AG20443 (cell line): ENCODE measurements at regions not wholly inside any gene's neighbourhood (a gene's known extent, or its start where the extent isn't known, plus 50 kb on each side); places are given as distances from the start of the nearest gene placed in this dataset.
"Not testable (repeated sequence)": the region's sequence is repeated elsewhere in the genome, so short reads cannot be mapped to it uniquely, and the experiment has no call there.

ENCODE experiments used
- DNase-seq: peaks from one replicate; pipeline ENCODE4 v3.0.0; 2012; ENCODE audit warnings: low spot score, mixed read lengths

DNA sequence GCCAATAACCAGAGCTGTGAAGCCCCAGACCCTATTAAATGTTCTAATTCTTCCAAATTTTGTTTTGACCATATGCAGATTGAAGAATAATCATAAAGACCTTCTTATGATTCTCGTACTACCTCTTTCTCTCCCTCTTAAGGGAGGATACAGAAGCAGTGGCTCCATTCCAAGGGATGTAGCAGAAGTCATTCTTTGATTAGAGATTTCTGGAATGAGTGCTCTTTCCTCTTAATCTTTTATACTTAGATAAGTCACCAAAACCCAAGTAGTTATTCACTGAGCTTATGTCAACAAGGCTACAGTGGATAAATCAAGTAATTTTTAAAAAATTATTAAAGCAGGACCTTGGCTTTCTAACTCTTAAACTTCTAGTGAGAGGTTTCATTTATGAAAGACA, 266.0 kb upstream of the STXBP5 start:
- no peak for DNase-seq

GRCh38 chr6:146939456-146939855, 264.8 kb upstream of the STXBP5 start:
- DNase-seq: not testable (repeated sequence)

GRCh38 chr6:146943664-146944063, 260.6 kb upstream of the STXBP5 start:
- DNase-seq: no peak

GRCh38 chr6:146944077-146944476, 260.1 kb upstream of the STXBP5 start:
- DNase-seq: no peak

DNA sequence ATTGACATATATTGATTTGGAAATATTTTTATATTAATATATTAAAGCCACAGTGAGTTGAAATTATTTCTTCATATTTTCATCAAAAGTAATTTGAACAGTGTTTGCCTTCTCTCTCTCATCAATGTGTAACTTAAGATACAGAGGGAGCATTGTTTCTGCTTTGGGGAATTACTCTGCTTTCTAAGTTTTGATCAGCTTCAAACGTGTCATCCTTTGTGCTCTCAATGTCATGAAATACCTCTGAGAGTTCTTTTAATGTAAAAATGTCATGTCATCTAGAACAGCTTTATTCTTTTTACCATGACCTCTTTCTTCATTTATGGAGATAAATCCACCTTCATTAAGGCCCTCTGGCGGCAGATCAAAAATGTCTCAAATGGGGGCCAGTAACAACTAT, 259.4 kb upstream of the STXBP5 start:
- DNase-seq: no peak

DNA sequence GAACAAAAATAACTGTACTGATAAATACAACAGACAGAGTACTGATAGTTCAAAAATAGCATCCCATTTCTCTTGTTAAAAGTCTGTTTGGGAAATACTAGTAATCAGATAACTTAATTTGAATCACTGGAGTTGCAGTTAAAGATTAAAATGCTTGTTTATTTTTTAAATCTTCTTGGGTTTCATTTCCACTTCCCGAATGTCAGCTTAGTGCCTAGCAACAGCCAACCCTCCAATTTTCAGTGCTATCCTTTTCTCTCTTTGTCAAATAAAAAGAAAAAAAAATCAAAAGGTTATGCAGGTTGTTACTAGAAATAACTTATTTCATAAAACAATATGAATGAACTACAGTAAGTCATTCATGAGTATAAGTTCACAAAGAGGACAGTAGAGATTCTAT, 257.7 kb upstream of the STXBP5 start:
- DNase-seq: no peak

DNA sequence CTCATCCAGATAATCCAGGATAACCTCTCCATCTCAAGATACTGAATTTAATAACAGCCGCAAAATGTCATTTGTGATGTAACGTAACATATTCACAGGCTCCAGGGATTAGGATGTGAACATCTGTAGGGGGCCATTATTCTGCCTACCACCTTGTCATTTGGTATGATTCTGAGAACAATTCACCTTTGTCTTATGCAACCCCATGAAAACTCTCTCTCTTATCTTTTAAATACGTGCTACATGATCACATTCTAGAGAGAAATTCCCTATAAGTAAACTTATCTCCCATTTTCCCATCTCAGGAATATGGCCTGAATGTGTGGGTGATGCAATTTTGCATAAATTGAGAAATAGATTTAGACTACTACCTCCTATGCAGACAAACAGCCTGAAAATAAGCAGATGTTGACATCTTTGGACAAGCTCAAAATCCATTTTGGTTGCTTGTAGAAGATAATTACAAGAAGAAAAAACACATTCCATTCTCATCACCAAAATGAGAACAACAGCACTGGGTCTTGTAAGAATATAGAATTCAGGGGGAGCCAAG, 255.4 kb upstream of the STXBP5 start:
- DNase-seq: no peak

- no peak for DNase-seq
Observed at GRCh38 chr6:146949425-146949824, 254.8 kb upstream of the STXBP5 start.

- no peak for DNase-seq
Observed at GRCh38 chr6:146950351-146950835, 253.8 kb upstream of the STXBP5 start.

DNA sequence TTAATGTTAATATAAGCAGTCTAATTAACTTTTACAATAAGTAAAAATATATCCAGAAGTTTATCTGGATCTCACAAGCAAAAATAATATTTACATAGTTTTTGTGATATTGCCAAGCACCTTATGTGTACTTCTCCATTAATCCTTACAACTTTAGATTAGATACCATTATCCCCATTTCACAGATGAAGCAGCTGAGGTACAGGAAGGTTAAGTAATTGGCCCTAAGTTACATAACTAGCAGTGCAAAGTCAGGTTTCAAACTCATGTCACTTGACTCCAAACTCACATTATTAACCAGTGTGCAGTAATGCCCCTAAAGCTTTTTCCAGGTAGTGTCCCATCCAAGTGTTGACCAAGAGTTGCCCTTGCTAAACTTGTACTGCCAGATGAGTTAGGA, 248.6 kb upstream of the STXBP5 start:
- DNase-seq: no peak

DNA sequence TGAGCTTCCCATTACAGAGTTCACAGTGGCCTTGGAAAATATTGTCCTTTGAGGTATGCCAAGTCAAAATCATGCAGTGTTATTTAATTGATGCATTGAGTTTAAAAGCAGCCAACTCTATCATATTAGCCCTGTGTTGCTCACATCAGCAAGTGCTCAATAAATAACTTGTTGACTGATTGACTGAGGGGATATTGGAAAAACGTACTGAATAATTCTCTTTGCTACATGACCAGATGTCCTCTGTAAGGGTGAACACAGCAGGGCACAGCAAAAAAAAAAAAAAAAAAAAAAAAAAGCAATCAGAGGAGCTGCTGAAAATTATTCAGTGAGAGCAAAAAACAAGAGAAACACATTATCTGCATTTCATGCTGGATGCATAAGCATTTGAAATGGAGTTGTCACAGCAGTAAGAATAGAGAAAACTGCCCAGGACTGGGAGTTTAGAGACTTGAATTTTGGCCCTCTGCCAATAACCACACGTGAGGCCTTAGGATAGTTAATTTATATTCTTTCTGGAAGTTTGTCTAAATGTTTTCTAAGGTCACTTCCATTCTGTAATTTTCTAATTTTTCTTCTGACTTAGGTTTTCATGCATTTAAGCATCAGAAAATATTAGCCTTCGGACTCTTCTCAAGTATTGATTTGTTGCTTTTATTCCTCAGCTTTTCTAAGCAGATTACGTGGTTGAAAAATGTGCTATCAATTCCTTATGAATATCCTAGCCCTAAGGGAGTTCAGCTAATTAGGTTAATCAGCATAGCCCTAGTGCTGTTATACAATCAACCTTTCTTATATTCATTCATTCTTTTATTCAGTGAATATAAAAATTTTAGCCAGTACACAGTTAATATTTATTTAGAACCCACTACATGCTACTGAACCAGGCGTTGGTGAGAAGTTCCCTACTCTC, 246.8 kb upstream of the STXBP5 start:
- no peak for DNase-seq

DNA sequence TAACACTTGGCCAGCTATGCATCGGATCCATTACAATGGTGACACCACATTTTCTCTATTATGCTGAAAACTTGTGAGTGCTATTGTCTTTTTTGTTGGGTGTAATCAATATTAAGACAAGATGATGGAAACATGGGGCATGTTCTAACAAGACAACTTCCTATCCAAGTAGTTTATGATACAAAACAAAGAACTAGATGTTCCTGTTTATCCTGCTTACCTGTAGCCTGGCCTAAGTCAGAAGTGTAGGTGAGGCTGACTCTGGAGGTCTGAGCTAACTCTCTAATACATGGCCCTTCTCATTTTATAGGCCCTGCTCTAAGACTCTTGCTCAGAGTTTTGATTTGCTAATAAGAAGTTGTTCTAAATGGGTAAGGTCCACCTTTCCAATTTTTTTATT, 242.4 kb upstream of the STXBP5 start:
- no peak for DNase-seq

DNA sequence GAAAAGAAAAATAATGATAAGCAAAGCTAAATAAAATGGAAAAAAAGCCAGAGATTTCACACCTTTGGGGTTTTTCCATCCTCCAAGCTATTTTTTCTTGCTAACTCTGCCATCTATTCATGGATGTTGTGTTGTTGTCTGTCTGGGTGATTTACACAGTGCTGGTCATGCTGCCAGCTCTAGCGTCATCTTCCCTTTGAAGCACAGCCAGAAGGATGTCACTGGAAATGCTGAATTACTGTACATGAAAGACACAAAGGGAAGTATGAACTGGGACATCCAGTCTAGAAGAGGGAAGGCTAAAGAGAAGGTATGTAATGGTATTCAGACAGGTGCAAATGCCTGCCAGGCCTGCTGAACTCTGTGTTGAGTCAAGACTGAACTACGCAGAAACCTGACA, 241.9 kb upstream of the STXBP5 start:
- no peak for DNase-seq

- DNase-seq: no peak
Observed at GRCh38 chr6:146965110-146965689, 239.0 kb upstream of the STXBP5 start.

- DNase-seq: peak; percentile 56
Observed at GRCh38 chr6:146968041-146968760, 236.0 kb upstream of the STXBP5 start.

DNA sequence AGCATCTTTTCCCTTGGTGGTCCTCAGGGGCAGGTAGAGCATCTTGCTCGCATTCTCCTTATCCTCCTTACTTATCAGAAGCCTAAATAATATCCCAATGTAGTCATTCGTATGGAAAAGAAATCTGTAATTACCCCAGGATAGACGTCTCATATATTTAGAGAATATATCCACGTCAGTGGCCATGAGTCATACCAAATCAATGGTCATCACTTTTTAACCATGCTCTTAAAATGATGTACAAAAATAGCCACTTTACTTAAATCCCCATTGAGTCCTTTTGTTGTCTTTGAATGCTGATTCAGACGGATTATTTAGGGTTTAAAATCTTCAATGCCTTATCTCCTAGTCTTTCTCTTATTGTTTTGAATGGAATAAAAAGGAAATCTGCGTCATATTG, 231.7 kb upstream of the STXBP5 start:
- DNase-seq: no peak

- no peak for DNase-seq
Observed at GRCh38 chr6:146974351-146974750, 229.9 kb upstream of the STXBP5 start.

DNA sequence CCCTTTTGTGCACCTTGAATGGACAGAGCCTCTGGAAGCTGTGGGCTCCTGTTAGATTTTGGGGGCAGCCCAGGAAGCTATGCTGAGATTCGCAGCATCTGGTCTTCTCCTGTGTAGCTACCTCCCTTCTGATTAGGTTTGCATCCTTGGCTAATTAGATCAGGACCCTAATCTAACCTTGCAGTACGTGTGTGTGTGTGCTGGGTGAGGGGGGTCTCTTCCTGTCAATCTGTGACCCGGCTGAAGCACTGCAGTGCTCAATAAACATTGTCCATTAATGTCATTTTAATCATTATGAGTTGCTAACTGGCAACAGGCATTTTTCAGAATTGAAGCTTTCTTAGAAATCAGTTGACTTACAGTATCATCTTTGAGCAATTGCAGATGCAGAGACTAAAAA, 229.1 kb upstream of the STXBP5 start:
- DNase-seq: no peak

DNA sequence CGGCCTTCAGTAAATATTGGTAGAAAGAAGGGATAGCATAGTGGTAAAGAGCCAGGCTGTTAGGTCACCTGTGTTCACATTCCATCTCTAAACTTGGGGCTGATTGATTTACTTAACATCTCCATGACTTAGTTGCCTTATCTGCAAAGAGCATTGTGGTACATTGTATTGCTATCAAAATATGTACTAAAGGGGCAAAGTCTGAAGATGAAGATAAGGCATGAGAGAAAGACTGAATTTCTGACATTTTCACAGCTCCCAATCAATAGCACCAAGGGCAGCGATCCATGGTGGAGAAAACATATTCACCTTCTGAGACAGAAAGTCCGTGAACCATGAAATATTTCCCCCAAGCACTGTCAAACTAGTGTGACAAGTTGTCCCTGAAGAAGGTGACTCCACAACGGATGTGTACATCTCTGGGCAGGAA, 223.3 kb upstream of the STXBP5 start:
- DNase-seq: no peak

DNA sequence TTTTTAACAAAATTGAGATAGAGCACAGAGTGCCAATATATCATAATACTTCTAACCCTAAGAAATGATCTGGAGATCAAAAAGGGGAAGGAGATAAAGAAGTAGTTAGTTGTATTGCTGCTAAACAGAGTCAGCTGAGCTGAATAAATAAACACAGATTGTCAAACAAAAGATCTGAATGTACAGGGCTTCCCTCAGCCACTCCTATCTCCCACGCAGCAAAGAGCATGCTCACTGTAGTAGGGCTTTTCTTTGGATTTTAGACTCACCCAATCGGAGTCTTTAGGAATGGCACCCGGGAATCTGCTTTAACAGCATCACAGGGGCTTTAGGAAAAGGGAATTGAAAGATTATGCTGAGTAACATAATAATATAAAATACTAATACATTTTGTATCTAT, 222.2 kb upstream of the STXBP5 start:
- no peak for DNase-seq

GRCh38 chr6:146984251-146984924, 219.8 kb upstream of the STXBP5 start:
- DNase-seq: peak; percentile 27

DNA sequence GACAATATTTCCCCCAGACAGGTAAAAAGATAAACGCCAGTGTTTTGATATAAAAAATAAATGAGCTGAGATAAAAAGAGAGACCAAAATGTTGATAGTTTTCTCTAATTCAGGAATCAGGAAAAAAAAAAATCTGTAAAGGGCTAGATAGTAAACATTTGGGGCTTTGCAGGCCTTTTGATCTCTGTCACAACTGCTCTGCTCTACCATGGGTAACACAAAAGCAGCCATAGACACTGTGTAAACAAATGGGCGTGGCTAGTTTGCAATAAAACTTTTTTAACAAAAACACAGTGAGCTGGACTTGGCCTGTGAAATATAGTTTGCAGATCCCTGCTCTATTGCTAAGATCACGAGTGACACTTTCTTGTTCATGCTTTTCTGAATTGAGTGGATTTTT, 219.1 kb upstream of the STXBP5 start:
- DNase-seq: no peak
